Panc1 (cell line): ENCODE measurements at regions not wholly inside any gene's neighbourhood (a gene's known extent, or its start where the extent isn't known, plus 50 kb on each side); places are given as distances from the start of the nearest gene placed in this dataset.

Experiments used
- CTCF ChIP-seq: fragments of 450-650 bp; IDR thresholded peaks from 2 replicates; pipeline ENCODE4 v1.5.1; 2017; ENCODE audit warnings: mild to moderate bottlenecking
- POLR2AphosphoS5 ChIP-seq: IDR thresholded peaks from 2 replicates; pipeline ENCODE4 v1.6.1; 2012; ENCODE audit warnings: mild to moderate bottlenecking, low read depth, low read length, moderate library complexity
- REST ChIP-seq, 2 experiments: IDR thresholded peaks; 2 replicates each; pipeline ENCODE4 v1.6.1; 2011 to 2012; ENCODE audit warnings: low read depth in 2 of 2, control low read depth in 1 of 2, low read length in 1 of 2, mild to moderate bottlenecking in 1 of 2, moderate library complexity in 1 of 2; ENCODE audit not compliant: insufficient read depth in 1 of 2
- SIN3A ChIP-seq: IDR thresholded peaks from 2 replicates; pipeline ENCODE4 v1.6.1; 2012; ENCODE audit warnings: low read depth, mild to moderate bottlenecking, low read length, moderate library complexity, borderline replicate concordance; ENCODE audit not compliant: insufficient read depth

GRCh38 chr2:186984966-186985365, 136.0 kb upstream of the ZSWIM2 start:
- TF ChIP-seq CTCF: no peak
- TF ChIP-seq POLR2AphosphoS5: no peak
- TF ChIP-seq SIN3A: no peak
- no peak for TF ChIP-seq REST (IDR thresholded peaks at IDR 0.05; ENCODE audit: insufficient read depth in 1 of 2, low read depth in 2 of 2, low read length in 1 of 2)
